OCI-LY7 (cell line): ENCODE measurements at regions not wholly inside any gene's neighbourhood (a gene's known extent, or its start where the extent isn't known, plus 50 kb on each side); places are given as distances from the start of the nearest gene placed in this dataset.

ENCODE experiments used
- BruUV-seq: library from RNA; stranded (reverse); fragments of 400-500 nt; replicated peaks from 2 replicates; lab custom pipeline; 2021; lab: Mats Ljungman, UMichigan
- CTCF ChIA-PET: fragments of 300-600 bp; sonication (Branson Sonifier 250); formaldehyde crosslinking; loops from one replicate; lab custom pipeline; 2022; ENCODE audit warnings: antibody characterized with exemption; ENCODE audit not compliant: unreplicated experiment; lab: Charles Lee
- POLR2A ChIA-PET: fragments of 300-600 bp; sonication (Branson Sonifier 250); formaldehyde crosslinking; loops from one replicate; lab custom pipeline; 2022; ENCODE audit warnings: antibody characterized with exemption; lab: Charles Lee
- DNase-seq: peaks from one replicate; pipeline ENCODE4 v3.0.0-alpha.2; 2015; ENCODE audit warnings: low spot score
- H2AFZ ChIP-seq: fragments of 200-600 bp; sonication (generic), shearing (Covaris generic); 2 replicates; pipeline ENCODE4 v1.6.1; 2014; ENCODE audit warnings: mild to moderate bottlenecking, antibody characterized with exemption, low read length, moderate library complexity
- H3K27ac ChIP-seq: fragments of 200-600 bp; sonication (generic); 2 replicates; pipeline ENCODE4 v1.5.1; 2014; ENCODE audit warnings: mixed run types, low read depth, mild to moderate bottlenecking, moderate library complexity, low read length, inconsistent platforms; ENCODE audit not compliant: poor library complexity, severe bottlenecking
- H3K36me3 ChIP-seq: fragments of 200-600 bp; sonication (generic); 2 replicates; pipeline ENCODE4 v1.6.1; 2014; ENCODE audit warnings: mild to moderate bottlenecking, antibody characterized with exemption, low read length, moderate library complexity, mixed read lengths; ENCODE audit not compliant: insufficient read depth
- H3K4me1 ChIP-seq: fragments of 200-600 bp; sonication (generic); 2 replicates; pipeline ENCODE4 v1.5.1; 2014; ENCODE audit warnings: mild to moderate bottlenecking, low read length; ENCODE audit not compliant: insufficient read depth, poor library complexity, severe bottlenecking
- H3K4me2 ChIP-seq: fragments of 200-600 bp; sonication (generic); 2 replicates; pipeline ENCODE4 v1.6.1; 2014; ENCODE audit warnings: mild to moderate bottlenecking, low read length
- H3K4me3 ChIP-seq: fragments of 200-600 bp; sonication (generic); 2 replicates; pipeline ENCODE4 v1.5.1; 2014; ENCODE audit warnings: mild to moderate bottlenecking, low read depth, low read length; ENCODE audit not compliant: poor library complexity, severe bottlenecking
- H3K79me2 ChIP-seq: fragments of 200-600 bp; sonication (generic); 2 replicates; pipeline ENCODE4 v1.6.1; 2016; ENCODE audit warnings: low read depth, mild to moderate bottlenecking, low read length, moderate library complexity, mixed read lengths; ENCODE audit not compliant: insufficient read depth
- H3K9me2 ChIP-seq: fragments of 200-600 bp; sonication (generic); 2 replicates; pipeline ENCODE4 v1.6.1; 2016; ENCODE audit warnings: mild to moderate bottlenecking, low read length, mixed read lengths; ENCODE audit not compliant: insufficient read depth
- H3K9me3 ChIP-seq: fragments of 200-600 bp; sonication (generic); 2 replicates; pipeline ENCODE4 v1.6.1; 2014; ENCODE audit warnings: mild to moderate bottlenecking, mixed run types, low read length, mixed read lengths
- H4K20me1 ChIP-seq: fragments of 200-600 bp; sonication (generic); 2 replicates; pipeline ENCODE4 v1.6.1; 2014; ENCODE audit warnings: mild to moderate bottlenecking, antibody characterized with exemption, low read length, moderate library complexity, mixed read lengths; ENCODE audit not compliant: insufficient read depth
- CTCF ChIP-seq: fragments of 200-600 bp; sonication (generic); conservative IDR thresholded peaks from 2 replicates; pipeline ENCODE4 v1.5.1; 2014; ENCODE audit warnings: mild to moderate bottlenecking, antibody characterized with exemption, low read length, moderate library complexity, mixed read lengths
- EZH2phosphoT487 ChIP-seq: fragments of 200-600 bp; sonication (generic); IDR thresholded peaks from 2 replicates; pipeline ENCODE4 v1.6.1; 2018; ENCODE audit warnings: low read depth, borderline replicate concordance, mild to moderate bottlenecking, mixed run types, antibody characterized with exemption, low read length, moderate library complexity, mixed read lengths
- intact Hi-C: fragments of 100-400 bp; cut with micrococcal nuclease; formaldehyde crosslinking; loops from one replicate; pipeline ENCODE4 v1.10.0; 2022; ENCODE audit not compliant: unreplicated experiment

DNA sequence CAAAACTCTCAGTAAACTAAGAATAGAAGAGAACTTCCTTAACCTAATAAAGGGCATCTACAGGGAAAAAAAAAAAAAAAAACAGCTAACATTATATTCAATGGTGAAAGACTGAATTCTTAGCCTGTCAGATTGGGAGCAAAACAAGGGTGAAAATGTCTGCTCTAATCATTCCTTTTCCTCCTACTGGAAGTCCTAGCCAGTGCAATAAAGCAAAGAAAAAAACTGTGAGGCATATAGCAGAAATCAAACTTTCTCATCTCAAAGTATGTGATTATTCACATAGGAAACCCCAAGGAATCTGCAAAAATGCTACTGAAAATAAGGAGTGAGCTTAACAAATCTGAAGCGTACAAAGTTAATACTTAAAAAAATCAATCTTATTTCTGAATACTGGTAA is 170.7 kb downstream of the NUAK1 start:
- no peak for DNase-seq
- POLR2A ChIA-PET, result interaction anchor here (0.9 kb wide), 1 partner anchor 31 kb away, joined by 3 read pairs; no protein-coding TSS in a partner anchor
- Histone ChIP-seq H3K36me3 (no peaks in the 10 kb centered on the region), H3K4me2 (no peak overlapping the region), H4K20me1 (no peaks in the 10 kb centered on the region), H3K9me2 (no peaks in the 10 kb centered on the region), H3K4me3 (no peak overlapping the region), H3K27ac (no peak overlapping the region), H3K79me2 (no peaks in the 10 kb centered on the region), H3K9me3 (no peaks in the 10 kb centered on the region), H2AFZ (no peak overlapping the region), H3K4me1 (no peaks in the 10 kb centered on the region)
- intact Hi-C loops, result no loop called here
- no TSS peak for BruUV-seq
- TF ChIP-seq CTCF, result no peak
- no peak for TF ChIP-seq EZH2phosphoT487
- CTCF ChIA-PET, result no interaction called here

DNA sequence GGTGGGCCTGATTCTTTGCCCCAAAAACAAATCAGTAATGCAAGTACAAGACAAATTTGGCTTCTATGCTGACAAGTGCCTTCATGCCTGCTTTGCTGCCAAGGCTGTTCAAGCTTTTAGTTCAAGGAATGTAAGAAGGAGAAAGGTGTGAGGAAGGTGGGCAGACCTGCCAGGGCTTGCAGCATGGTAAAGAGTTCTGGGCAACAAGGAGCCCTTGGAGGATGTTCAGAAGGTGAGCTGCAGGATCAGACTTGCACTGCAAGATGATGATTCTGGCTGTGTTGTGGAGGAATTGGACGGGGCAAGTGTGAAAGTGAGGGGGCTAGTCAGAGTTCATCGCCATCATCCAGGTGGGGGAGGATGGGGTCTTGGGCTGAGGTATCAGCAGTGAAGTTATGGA is 167.9 kb downstream of the NUAK1 start:
- BruUV-seq, result no TSS peak
- intact Hi-C loops, result no loop called here
- no peaks in the 10 kb centered on the region for H3K36me3 ChIP-seq
- no peaks in the 10 kb centered on the region for H3K9me3 ChIP-seq
- H3K4me3 ChIP-seq, result no peak overlapping the region
- H3K79me2 ChIP-seq, result no peaks in the 10 kb centered on the region
- H3K4me1 ChIP-seq, result no peaks in the 10 kb centered on the region
- ChIA-PET CTCF (no interaction called here), POLR2A (no interaction called here)
- no peak overlapping the region for H3K4me2 ChIP-seq
- DNase-seq, result no peak
- H4K20me1 ChIP-seq, result no peaks in the 10 kb centered on the region
- H3K9me2 ChIP-seq, result no peaks in the 10 kb centered on the region
- no peak overlapping the region for H3K27ac ChIP-seq
- H2AFZ ChIP-seq, result no peak overlapping the region
- TF ChIP-seq EZH2phosphoT487 (no peak), CTCF (no peak)

DNA sequence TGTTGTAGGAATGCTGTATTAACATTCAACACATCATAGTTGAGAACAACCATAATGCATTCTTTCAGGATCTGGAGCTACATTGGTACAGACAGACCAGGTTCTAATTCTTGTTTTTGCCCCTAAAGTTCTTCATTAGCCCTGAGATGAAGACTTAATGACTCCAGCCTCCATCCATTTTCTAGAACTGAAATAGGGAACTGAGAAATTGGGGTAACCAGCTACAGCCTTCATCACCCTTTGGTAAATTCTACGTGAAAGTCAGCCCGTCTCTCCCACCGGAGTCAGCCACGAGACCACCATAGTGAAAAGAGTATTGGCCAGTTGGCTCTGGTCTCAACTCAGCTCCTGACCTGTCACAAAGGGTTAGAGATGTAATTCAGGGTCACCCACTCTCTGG is 164.0 kb downstream of the NUAK1 start:
- no TSS peak for BruUV-seq
- H4K20me1 ChIP-seq, result no peaks in the 10 kb centered on the region
- no peak for TF ChIP-seq EZH2phosphoT487
- no peak for TF ChIP-seq CTCF
- H2AFZ ChIP-seq, result no peak overlapping the region
- intact Hi-C loops, result no loop called here
- H3K4me2 ChIP-seq, result no peak overlapping the region
- no peak for DNase-seq
- H3K27ac ChIP-seq, result no peak overlapping the region
- H3K79me2 ChIP-seq, result no peaks in the 10 kb centered on the region
- no peaks in the 10 kb centered on the region for H3K36me3 ChIP-seq
- no peaks in the 10 kb centered on the region for H3K9me2 ChIP-seq
- ChIA-PET CTCF (no interaction called here), POLR2A (interaction anchor here (0.6 kb wide), 1 partner anchor 689 kb away, joined by 3 read pairs; no protein-coding TSS in a partner anchor)
- H3K4me3 ChIP-seq, result no peak overlapping the region
- H3K9me3 ChIP-seq, result no peaks in the 10 kb centered on the region
- no peaks in the 10 kb centered on the region for H3K4me1 ChIP-seq
